ENCODE measurements at regions not wholly inside any gene's neighbourhood (a gene's known extent, or its start where the extent isn't known, plus 50 kb on each side); places are given as distances from the start of the nearest gene placed in this dataset.

DNA sequence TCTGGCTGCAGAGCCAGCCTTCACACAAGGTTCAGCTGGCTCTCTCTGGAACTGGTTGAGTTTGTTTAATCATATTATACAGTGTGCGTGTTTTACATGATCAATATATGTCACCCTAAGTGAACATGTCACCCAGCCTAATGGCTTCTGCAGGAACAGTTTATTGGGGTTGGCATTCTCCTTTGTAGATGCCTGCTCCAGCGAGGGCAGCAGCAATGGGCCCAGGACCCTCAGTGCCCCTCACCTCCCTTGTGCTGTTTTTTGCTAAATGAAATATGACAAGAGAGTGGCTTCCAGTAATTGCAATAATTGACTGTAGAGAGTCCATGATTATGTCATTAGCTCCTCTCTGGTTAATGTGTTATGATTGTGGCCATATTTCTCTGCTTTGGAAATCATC is 387.2 kb downstream of the TMEM114 start:
- Histone ChIP-seq H3K36me3 (no peaks in the 10 kb centered on the region), H3K27ac (no peak overlapping the region), H3K4me3 (no peak overlapping the region), H3K4me1 (no peaks in the 10 kb centered on the region), H3K9me3 (no peaks in the 10 kb centered on the region), H3K27me3 (no peaks in the 10 kb centered on the region)
- intact Hi-C loops (cut with DNase I) = no loop called here
- DNase-seq (ENCODE audit: low spot score in 2 of 2) = no peak
- TF ChIP-seq, protein P1, sequence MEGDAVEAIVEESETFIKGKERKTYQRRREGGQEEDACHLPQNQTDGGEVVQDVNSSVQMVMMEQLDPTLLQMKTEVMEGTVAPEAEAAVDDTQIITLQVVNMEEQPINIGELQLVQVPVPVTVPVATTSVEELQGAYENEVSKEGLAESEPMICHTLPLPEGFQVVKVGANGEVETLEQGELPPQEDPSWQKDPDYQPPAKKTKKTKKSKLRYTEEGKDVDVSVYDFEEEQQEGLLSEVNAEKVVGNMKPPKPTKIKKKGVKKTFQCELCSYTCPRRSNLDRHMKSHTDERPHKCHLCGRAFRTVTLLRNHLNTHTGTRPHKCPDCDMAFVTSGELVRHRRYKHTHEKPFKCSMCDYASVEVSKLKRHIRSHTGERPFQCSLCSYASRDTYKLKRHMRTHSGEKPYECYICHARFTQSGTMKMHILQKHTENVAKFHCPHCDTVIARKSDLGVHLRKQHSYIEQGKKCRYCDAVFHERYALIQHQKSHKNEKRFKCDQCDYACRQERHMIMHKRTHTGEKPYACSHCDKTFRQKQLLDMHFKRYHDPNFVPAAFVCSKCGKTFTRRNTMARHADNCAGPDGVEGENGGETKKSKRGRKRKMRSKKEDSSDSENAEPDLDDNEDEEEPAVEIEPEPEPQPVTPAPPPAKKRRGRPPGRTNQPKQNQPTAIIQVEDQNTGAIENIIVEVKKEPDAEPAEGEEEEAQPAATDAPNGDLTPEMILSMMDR (IDR thresholded peaks at IDR 0.05) = no peak

DNA sequence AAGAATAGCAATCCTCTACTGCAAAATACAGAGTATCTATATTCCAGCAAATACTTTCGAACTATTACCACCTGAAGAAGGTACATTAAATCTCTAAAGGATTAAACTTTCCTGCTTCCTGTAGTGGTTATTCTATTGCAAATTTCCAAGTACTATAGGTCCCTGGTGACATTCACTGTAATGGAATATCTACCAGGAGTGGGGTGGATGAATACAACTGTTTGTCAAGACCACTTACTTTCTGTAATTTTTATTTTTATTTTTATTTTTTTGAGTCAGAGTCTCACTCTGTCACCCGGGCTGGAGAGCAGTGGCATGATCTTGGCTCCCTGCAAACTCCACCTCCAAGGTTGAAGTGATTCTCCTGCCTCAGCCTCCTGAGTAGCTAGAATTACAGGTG is 389.5 kb downstream of the TMEM114 start:
- no peak overlapping the region for H3K27ac ChIP-seq
- TF ChIP-seq, protein P1 (IDR thresholded peaks at IDR 0.05) = no peak
- intact Hi-C loops (cut with DNase I) = no loop called here
- no peaks in the 10 kb centered on the region for H3K36me3 ChIP-seq
- DNase-seq (ENCODE audit: low spot score in 2 of 2) = no peak
- H3K9me3 ChIP-seq = no peaks in the 10 kb centered on the region
- no peaks in the 10 kb centered on the region for H3K27me3 ChIP-seq
- H3K4me3 ChIP-seq = no peak overlapping the region
- no peaks in the 10 kb centered on the region for H3K4me1 ChIP-seq

DNA sequence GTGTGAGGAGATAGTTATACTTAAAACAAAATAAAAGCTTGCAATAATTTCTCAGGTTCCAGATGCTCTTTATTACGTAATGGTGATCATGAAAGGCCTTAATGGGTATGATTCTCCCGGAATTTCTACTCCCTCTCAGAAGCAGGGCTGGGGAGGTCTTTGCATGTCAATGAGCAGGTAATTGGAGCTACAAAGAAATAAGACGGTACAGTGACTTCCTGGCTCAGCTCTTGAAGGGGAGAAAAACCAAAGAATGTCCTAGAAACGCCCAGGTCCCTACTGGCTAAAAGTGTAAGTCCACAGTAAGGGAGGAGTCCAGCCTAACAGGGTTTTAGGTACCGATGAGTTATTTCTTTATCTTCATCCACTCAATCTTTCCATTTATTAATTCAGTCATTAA is 390.9 kb downstream of the TMEM114 start:
- Histone ChIP-seq H3K27me3 (no peaks in the 10 kb centered on the region), H3K27ac (no peak overlapping the region), H3K4me1 (no peaks in the 10 kb centered on the region), H3K4me3 (no peak overlapping the region), H3K9me3 (no peaks in the 10 kb centered on the region), H3K36me3 (no peaks in the 10 kb centered on the region)
- no peak for DNase-seq (ENCODE audit: low spot score in 2 of 2)
- TF ChIP-seq, protein P1 (IDR thresholded peaks at IDR 0.05) = no peak
- intact Hi-C loops (cut with DNase I) = no loop called here

DNA sequence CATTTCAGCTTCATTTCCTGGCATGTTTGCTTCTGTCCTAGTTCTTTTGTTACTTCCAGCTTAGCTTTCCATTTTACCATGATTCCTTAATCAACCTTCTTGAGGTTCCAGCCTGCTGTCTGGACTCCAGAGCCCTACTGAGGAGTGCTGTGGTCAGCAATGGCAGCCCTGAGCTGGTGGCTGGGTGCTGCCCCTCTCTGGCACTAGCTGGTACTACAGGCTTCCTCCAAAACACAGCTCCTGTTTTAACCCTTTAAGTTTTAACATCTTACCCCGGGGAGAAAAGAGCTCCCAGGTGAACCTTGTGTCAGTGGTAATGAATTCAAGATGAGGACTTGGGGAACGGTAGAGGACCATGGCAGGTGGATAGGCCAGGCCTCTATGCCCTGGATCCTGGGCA is 395.5 kb downstream of the TMEM114 start:
- H3K4me3 ChIP-seq = no peak overlapping the region

DNA sequence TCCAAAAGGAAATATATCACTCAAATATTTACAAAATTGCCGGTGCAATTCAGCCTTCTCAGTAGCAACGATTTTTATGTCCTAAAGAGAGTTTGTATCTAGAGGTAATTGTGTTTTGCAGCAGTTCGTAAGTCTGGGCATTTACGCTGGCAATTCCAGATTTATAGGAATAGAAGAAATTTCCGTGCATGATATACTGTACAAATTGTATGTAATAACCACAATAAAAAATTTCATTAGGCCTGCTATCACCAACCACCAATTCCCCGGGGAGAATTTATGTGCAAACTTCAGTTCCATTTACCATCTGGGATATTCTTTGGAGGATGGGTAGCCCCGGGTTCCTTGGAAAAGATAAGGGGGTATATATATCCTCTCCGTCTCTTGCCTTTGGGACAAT is 401.5 kb downstream of the TMEM114 start:
- Histone ChIP-seq H3K4me3 (no peak overlapping the region), H3K4me1 (no peaks in the 10 kb centered on the region), H3K27me3 (no peaks in the 10 kb centered on the region), H3K27ac (no peak overlapping the region), H3K9me3 (no peaks in the 10 kb centered on the region), H3K36me3 (no peaks in the 10 kb centered on the region)
- intact Hi-C loops (cut with DNase I) = no loop called here
- no peak for DNase-seq (ENCODE audit: low spot score in 2 of 2)
- TF ChIP-seq, protein P1 (IDR thresholded peaks at IDR 0.05) = no peak

More for the DNA sequence above, 395.5 kb downstream of the TMEM114 start:
- no peak overlapping the region for H3K27ac ChIP-seq
- TF ChIP-seq, protein P1 (IDR thresholded peaks at IDR 0.05) = no peak
- H3K4me1 ChIP-seq = no peaks in the 10 kb centered on the region
- H3K27me3 ChIP-seq = no peaks in the 10 kb centered on the region
- intact Hi-C loops (cut with DNase I) = no loop called here
- H3K36me3 ChIP-seq = no peaks in the 10 kb centered on the region
- no peaks in the 10 kb centered on the region for H3K9me3 ChIP-seq
- no peak for DNase-seq (ENCODE audit: low spot score in 2 of 2)

DNA sequence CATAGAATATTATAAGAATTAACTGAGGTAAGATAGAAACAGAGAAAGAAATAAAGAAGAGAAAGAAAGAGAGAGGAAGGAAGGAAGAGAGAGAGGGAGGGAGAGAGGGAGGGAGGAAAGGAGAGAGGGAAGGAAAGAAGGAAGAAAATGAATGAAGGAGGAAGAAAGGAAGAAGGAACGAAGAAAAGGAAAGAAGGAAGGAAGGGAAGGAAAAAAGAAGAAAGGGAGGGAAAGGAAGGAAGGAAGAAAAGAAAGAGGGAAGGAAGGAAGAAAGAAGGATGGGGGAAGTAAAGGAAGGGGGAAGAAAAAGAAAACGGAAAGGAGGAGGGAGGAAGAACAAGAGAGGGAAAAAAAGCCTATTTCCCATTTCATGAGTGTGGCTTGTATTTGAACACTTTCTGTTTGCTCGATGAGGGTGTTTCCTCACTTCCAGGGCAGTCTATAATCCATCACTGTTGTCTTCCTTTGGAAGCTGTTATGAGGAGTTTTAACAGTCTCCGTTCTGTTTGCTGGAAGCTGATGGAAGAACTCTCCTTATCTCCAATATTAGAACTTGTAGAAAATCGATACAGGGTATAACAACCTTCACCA is 402.4 kb downstream of the TMEM114 start:
- Histone ChIP-seq H3K4me3 (no peak overlapping the region), H3K4me1 (no peaks in the 10 kb centered on the region), H3K27ac (no peak overlapping the region), H3K27me3 (no peaks in the 10 kb centered on the region), H3K36me3 (no peaks in the 10 kb centered on the region), H3K9me3 (no peaks in the 10 kb centered on the region)
- DNase-seq (ENCODE audit: low spot score in 2 of 2) = no peak
- TF ChIP-seq, protein P1 (IDR thresholded peaks at IDR 0.05) = no peak
- intact Hi-C loops (cut with DNase I) = no loop called here
